ENCODE measurements at regions not wholly inside any gene's neighbourhood (a gene's known extent, or its start where the extent isn't known, plus 50 kb on each side); places are given as distances from the start of the nearest gene placed in this dataset.

DNA sequence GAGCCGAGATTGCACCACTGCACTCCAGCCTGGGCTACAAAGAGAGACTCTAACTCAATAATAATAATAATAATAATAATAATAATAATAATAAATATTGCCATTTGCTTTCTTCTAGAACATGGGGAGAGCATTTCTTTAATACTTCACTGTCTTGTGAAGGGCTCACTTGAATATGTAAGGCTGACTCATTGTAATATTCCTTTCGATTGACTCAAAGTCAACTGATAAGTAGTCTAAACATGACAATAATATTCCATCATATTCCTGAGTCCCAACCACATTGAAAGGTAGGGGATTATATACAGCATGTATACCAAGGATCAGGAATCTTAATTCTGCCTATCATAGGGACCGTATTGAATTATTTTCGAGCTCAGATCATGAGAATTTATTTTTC is 949.2 kb downstream of the DSC3 start:
- FAIRE-seq (no peak), DNase-seq (ENCODE audit: low read depth, low spot score) (no peak)
- Histone ChIP-seq H3K4me2 (ENCODE audit: control insufficient read depth, extremely low read depth, insufficient read depth, low read depth, low read length) (no peak overlapping the region), H3K36me3 (ENCODE audit: control insufficient read depth in 2 of 2, extremely low read depth in 1 of 2, insufficient read depth in 2 of 2, low read length in 2 of 2) (no peaks in the 10 kb centered on the region), H3K4me1 (ENCODE audit: control insufficient read depth, extremely low read depth, insufficient read depth, low read length) (no peaks in the 10 kb centered on the region), H3K27me3 (ENCODE audit: control insufficient read depth, extremely low read depth, insufficient read depth, low read length) (no peaks in the 10 kb centered on the region), H3K9me3 (ENCODE audit: control insufficient read depth, low read depth, low read length) (no peaks in the 10 kb centered on the region), H3K4me3 (ENCODE audit: control insufficient read depth in 2 of 3, extremely low read depth in 1 of 3, insufficient read depth in 2 of 3, low read depth in 1 of 3, low read length in 3 of 3) (no peak overlapping the region), H3K79me2 (ENCODE audit: control insufficient read depth, insufficient read depth, low read length) (no peaks in the 10 kb centered on the region), H3K9ac (ENCODE audit: control insufficient read depth, extremely low read depth, insufficient read depth, low read length) (no peak overlapping the region), H3K27ac (ENCODE audit: control insufficient read depth, insufficient read depth, low read length) (no peak overlapping the region), H4K20me1 (ENCODE audit: control insufficient read depth, extremely low read depth, insufficient read depth, low read length) (no peaks in the 10 kb centered on the region), H2AFZ (ENCODE audit: control insufficient read depth, low read length) (no peak overlapping the region), H3K9me1 (ENCODE audit: control insufficient read depth, extremely low read depth, insufficient read depth, low read length) (no peaks in the 10 kb centered on the region)
- dilution Hi-C loops (cut with MboI; ENCODE audit: extremely low pct_ligation_motif_present, low sequenced_read_pairs): no loop called here
- TF ChIP-seq, protein P1, sequence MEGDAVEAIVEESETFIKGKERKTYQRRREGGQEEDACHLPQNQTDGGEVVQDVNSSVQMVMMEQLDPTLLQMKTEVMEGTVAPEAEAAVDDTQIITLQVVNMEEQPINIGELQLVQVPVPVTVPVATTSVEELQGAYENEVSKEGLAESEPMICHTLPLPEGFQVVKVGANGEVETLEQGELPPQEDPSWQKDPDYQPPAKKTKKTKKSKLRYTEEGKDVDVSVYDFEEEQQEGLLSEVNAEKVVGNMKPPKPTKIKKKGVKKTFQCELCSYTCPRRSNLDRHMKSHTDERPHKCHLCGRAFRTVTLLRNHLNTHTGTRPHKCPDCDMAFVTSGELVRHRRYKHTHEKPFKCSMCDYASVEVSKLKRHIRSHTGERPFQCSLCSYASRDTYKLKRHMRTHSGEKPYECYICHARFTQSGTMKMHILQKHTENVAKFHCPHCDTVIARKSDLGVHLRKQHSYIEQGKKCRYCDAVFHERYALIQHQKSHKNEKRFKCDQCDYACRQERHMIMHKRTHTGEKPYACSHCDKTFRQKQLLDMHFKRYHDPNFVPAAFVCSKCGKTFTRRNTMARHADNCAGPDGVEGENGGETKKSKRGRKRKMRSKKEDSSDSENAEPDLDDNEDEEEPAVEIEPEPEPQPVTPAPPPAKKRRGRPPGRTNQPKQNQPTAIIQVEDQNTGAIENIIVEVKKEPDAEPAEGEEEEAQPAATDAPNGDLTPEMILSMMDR (optimal IDR thresholded peaks at IDR 0.05 in 1 of 3, IDR thresholded peaks at IDR 0.05 in 1 of 3, conservative IDR thresholded peaks at IDR 0.05 in 1 of 3; ENCODE audit: extremely low read depth in 1 of 3, insufficient read depth in 2 of 3, low read length in 3 of 3): no peak
- no peak for TF ChIP-seq EZH2 (IDR thresholded peaks at IDR 0.05; ENCODE audit: low read length)

DNA sequence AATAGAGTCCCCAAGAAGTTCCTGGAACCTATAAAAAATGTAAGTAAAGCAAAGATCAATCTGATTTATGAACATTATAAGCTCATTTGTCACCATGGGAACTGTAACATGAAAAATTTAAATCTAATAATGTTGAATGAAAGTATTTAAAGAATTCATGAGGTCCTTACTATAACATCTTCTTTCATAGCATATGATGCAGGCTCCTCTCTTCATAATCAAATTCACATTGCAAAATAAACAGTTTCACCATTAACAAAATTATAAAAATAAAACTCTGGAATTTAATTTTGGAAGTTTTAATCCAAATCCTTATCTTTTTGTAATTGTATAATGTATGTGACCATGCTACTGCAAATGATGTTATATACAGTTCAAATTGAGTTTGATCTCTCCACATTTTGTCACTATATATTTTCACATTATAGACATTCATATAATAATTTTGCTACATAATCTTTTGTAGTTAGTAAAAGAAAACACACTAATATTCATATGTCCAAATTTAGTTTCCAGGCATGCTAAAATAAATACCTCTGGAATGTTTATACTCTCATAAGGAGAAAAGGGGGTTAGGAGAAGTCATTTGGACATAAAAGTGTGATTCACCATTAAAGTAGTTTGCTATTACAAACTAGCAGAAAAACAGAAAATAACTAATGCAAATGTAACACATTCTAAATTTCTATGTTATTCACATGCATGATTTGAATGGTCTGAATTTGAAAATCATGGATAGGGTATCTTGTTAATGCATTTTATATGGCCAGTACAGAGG is 954.1 kb downstream of the DSC3 start:
- Histone ChIP-seq H3K27ac (ENCODE audit: control insufficient read depth, insufficient read depth, low read length) (no peak overlapping the region), H3K36me3 (ENCODE audit: control insufficient read depth in 2 of 2, extremely low read depth in 1 of 2, insufficient read depth in 2 of 2, low read length in 2 of 2) (no peaks in the 10 kb centered on the region), H3K4me2 (ENCODE audit: control insufficient read depth, extremely low read depth, insufficient read depth, low read depth, low read length) (no peak overlapping the region), H3K79me2 (ENCODE audit: control insufficient read depth, insufficient read depth, low read length) (no peaks in the 10 kb centered on the region), H3K27me3 (ENCODE audit: control insufficient read depth, extremely low read depth, insufficient read depth, low read length) (no peaks in the 10 kb centered on the region), H2AFZ (ENCODE audit: control insufficient read depth, low read length) (no peak overlapping the region), H4K20me1 (ENCODE audit: control insufficient read depth, extremely low read depth, insufficient read depth, low read length) (no peaks in the 10 kb centered on the region), H3K9ac (ENCODE audit: control insufficient read depth, extremely low read depth, insufficient read depth, low read length) (no peak overlapping the region), H3K9me1 (ENCODE audit: control insufficient read depth, extremely low read depth, insufficient read depth, low read length) (no peaks in the 10 kb centered on the region), H3K4me3 (ENCODE audit: control insufficient read depth in 2 of 3, extremely low read depth in 1 of 3, insufficient read depth in 2 of 3, low read depth in 1 of 3, low read length in 3 of 3) (no peak overlapping the region), H3K4me1 (ENCODE audit: control insufficient read depth, extremely low read depth, insufficient read depth, low read length) (no peaks in the 10 kb centered on the region), H3K9me3 (ENCODE audit: control insufficient read depth, low read depth, low read length) (no peaks in the 10 kb centered on the region)
- FAIRE-seq (no peak), DNase-seq (ENCODE audit: low read depth, low spot score) (no peak)
- TF ChIP-seq, protein P1 (optimal IDR thresholded peaks at IDR 0.05 in 1 of 3, IDR thresholded peaks at IDR 0.05 in 1 of 3, conservative IDR thresholded peaks at IDR 0.05 in 1 of 3; ENCODE audit: extremely low read depth in 1 of 3, insufficient read depth in 2 of 3, low read length in 3 of 3): no peak
- TF ChIP-seq EZH2 (IDR thresholded peaks at IDR 0.05; ENCODE audit: low read length): no peak
- dilution Hi-C loops (cut with MboI; ENCODE audit: extremely low pct_ligation_motif_present, low sequenced_read_pairs): no loop called here

Measured in keratinocyte (primary cell).